ENCODE measurements at regions not wholly inside any gene's neighbourhood (a gene's known extent, or its start where the extent isn't known, plus 50 kb on each side); places are given as distances from the start of the nearest gene placed in this dataset.

DNA sequence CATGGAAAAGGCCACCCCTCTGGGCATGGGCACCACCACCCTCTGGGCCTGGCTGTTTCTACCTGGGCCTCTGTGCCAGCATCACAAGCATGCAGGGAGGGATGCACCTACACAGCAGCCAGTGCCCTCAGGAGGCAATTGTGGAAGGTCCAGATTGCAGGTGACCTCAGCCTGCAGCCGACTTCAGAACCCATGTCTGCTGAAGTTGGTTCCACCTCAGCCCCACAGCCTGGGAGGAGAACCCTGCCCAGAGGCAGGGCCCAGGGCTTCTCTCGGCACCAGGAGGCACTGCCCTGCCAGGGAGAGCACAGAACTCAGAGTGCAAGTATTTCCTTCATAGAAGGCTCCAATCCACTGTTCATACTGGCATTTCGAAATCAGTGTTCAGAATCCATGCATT is 149.8 kb downstream of the TTLL2 start:
- Histone ChIP-seq H3K36me3 (ENCODE audit: control insufficient read depth, insufficient read depth, low read length) (no peaks in the 10 kb centered on the region), H3K27me3 (ENCODE audit: control insufficient read depth in 2 of 2, insufficient read depth in 2 of 2, low read length in 2 of 2) (peaks cover 24 to 69% of the 10 kb centered on the region in 2 experiments; a peak in 4 of 5 replicates), H3K9me1 (ENCODE audit: control insufficient read depth, insufficient read depth, low read length) (no peaks in the 10 kb centered on the region), H3K27ac (ENCODE audit: extremely low read depth, low read depth, low read length) (no peak overlapping the region), H4K20me1 (replicated peaks; ENCODE audit: control insufficient read depth, insufficient read depth, low read length) (0 out of 2 replicates have a peak, but pooled peaks cover 2% of the 10 kb centered on the region), H3K9ac (ENCODE audit: insufficient read depth in 1 of 2, low read depth in 2 of 2, low read length in 2 of 2) (no peak overlapping the region), H3K4me3 (no peak overlapping the region), H3K4me1 (replicated peaks in 1 of 2; ENCODE audit: control insufficient read depth in 2 of 2, insufficient read depth in 2 of 2, low read length in 2 of 2) (no peaks in the 10 kb centered on the region), H3K4me2 (ENCODE audit: insufficient read depth, low read length) (no peak overlapping the region), H2AFZ (ENCODE audit: low read depth, low read length) (no peak overlapping the region), H3K9me3 (replicated peaks; ENCODE audit: control insufficient read depth, insufficient read depth, low read depth, low read length) (no peaks in the 10 kb centered on the region), H3K79me2 (ENCODE audit: control insufficient read depth, insufficient read depth, low read length) (no peaks in the 10 kb centered on the region)
- POLR2A ChIA-PET, result interaction anchor here (0.6 kb wide), 1 partner anchor 39 kb away, joined by 3 read pairs; no protein-coding TSS in a partner anchor
- WGBS (ENCODE audit: insufficient coverage, low coverage, missing lambda C conversion rate), result 0% methylated on average over 3 of the region's 3 CpGs
- CTCF ChIA-PET (ENCODE audit: low intra/inter-chr PET ratio), result no interaction called here
- TF ChIP-seq NFXL1 (CRISPR knock-in tag; IDR thresholded peaks at IDR 0.05), result no peak
- TF ChIP-seq HCFC1 (IDR thresholded peaks at IDR 0.05; ENCODE audit: low read depth, low read length), result no peak
- no peak for TF ChIP-seq RBM17 (IDR thresholded peaks at IDR 0.05; ENCODE audit: borderline replicate concordance, low read depth, low read length)
- TF ChIP-seq NCOA2 (IDR thresholded peaks at IDR 0.05; ENCODE audit: partially characterized antibody in 2 of 2), result no peak
- TF ChIP-seq, protein P1, sequence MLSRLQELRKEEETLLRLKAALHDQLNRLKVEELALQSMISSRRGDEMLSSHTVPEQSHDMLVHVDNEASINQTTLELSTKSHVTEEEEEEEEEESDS (CRISPR knock-in tag; IDR thresholded peaks at IDR 0.05), result no peak
- TF ChIP-seq GTF2F1 (IDR thresholded peaks at IDR 0.05; ENCODE audit: low read depth, low read length), result no peak
- TF ChIP-seq HDAC6 (IDR thresholded peaks at IDR 0.05; ENCODE audit: low read depth, low read length), result no peak
- TF ChIP-seq KLF16 (IDR thresholded peaks at IDR 0.05), result no peak
- no peak for TF ChIP-seq ZKSCAN3 (CRISPR knock-in tag; IDR thresholded peaks at IDR 0.05)
- TF ChIP-seq, protein P2, sequence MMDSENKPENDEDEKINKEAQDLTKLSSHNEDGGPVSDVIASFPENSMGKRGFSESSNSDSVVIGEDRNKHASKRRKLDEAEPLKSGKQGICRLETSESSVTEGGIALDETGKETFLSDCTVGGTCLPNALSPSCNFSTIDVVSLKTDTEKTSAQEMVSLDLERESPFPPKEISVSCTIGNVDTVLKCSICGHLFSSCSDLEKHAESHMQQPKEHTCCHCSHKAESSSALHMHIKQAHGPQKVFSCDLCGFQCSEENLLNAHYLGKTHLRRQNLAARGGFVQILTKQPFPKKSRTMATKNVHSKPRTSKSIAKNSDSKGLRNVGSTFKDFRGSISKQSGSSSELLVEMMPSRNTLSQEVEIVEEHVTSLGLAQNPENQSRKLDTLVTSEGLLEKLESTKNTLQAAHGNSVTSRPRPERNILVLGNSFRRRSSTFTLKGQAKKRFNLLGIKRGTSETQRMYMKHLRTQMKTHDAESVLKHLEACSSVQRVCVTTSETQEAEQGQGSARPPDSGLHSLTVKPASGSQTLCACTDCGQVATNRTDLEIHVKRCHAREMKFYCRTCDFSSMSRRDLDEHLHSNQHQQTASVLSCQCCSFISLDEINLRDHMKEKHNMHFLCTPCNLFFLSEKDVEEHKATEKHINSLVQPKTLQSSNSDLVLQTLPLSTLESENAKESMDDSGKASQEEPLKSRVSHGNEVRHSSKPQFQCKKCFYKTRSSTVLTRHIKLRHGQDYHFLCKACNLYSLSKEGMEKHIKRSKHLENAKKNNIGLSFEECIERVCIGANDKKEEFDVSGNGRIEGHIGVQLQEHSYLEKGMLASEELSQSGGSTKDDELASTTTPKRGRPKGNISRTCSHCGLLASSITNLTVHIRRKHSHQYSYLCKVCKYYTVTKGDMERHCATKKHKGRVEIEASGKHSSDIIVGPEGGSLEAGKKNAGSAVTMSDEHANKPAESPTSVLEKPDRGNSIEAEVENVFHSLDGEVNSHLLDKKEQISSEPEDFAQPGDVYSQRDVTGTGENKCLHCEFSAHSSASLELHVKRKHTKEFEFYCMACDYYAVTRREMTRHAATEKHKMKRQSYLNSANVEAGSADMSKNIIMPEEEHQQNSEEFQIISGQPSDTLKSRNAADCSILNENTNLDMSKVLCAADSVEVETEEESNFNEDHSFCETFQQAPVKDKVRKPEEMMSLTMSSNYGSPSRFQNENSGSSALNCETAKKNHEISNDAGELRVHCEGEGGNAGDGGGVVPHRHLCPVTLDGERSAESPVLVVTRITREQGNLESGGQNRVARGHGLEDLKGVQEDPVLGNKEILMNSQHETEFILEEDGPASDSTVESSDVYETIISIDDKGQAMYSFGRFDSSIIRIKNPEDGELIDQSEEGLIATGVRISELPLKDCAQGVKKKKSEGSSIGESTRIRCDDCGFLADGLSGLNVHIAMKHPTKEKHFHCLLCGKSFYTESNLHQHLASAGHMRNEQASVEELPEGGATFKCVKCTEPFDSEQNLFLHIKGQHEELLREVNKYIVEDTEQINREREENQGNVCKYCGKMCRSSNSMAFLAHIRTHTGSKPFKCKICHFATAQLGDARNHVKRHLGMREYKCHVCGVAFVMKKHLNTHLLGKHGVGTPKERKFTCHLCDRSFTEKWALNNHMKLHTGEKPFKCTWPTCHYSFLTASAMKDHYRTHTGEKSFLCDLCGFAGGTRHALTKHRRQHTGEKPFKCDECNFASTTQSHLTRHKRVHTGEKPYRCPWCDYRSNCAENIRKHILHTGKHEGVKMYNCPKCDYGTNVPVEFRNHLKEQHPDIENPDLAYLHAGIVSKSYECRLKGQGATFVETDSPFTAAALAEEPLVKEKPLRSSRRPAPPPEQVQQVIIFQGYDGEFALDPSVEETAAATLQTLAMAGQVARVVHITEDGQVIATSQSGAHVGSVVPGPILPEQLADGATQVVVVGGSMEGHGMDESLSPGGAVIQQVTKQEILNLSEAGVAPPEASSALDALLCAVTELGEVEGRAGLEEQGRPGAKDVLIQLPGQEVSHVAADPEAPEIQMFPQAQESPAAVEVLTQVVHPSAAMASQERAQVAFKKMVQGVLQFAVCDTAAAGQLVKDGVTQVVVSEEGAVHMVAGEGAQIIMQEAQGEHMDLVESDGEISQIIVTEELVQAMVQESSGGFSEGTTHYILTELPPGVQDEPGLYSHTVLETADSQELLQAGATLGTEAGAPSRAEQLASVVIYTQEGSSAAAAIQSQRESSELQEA (IDR thresholded peaks at IDR 0.05; ENCODE audit: low read depth), result no peak
- TF ChIP-seq ZNF146 (CRISPR knock-in tag; IDR thresholded peaks at IDR 0.05; ENCODE audit: unreplicated experiment), result no peak
- TF ChIP-seq ZNF764 (CRISPR knock-in tag; IDR thresholded peaks at IDR 0.05; ENCODE audit: low read depth), result no peak
- no peak for TF ChIP-seq CBX8 (IDR thresholded peaks at IDR 0.05; ENCODE audit: borderline replicate concordance, extremely low read depth, low read depth, low read length, poor library complexity, severe bottlenecking)
- TF ChIP-seq, protein P3, sequence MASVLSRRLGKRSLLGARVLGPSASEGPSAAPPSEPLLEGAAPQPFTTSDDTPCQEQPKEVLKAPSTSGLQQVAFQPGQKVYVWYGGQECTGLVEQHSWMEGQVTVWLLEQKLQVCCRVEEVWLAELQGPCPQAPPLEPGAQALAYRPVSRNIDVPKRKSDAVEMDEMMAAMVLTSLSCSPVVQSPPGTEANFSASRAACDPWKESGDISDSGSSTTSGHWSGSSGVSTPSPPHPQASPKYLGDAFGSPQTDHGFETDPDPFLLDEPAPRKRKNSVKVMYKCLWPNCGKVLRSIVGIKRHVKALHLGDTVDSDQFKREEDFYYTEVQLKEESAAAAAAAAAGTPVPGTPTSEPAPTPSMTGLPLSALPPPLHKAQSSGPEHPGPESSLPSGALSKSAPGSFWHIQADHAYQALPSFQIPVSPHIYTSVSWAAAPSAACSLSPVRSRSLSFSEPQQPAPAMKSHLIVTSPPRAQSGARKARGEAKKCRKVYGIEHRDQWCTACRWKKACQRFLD (CRISPR knock-in tag; IDR thresholded peaks at IDR 0.05), result no peak
- TF ChIP-seq SMAD1 (IDR thresholded peaks at IDR 0.05; ENCODE audit: low read depth, low read length, partially characterized antibody), result no peak
- no TSS peak for BruUV-seq (replicated peaks)
- intact Hi-C loops (cut with micrococcal nuclease), result no loop called here
- ATAC-seq (no peak), FAIRE-seq (no peak), DNase-seq (ENCODE audit: extremely low read depth in 1 of 4, low spot score in 3 of 4) (no peak)
- in situ Hi-C loops (cut with MboI), result no loop called here
